Right kidney (tissue), 1 donor: ENCODE measurements at regions not wholly inside any gene's neighbourhood (a gene's known extent, or its start where the extent isn't known, plus 50 kb on each side); places are given as distances from the start of the nearest gene placed in this dataset.

ENCODE experiments used
- DNase-seq: peaks from one replicate; pipeline ENCODE4 v3.0.0-alpha.2; 2016

DNA sequence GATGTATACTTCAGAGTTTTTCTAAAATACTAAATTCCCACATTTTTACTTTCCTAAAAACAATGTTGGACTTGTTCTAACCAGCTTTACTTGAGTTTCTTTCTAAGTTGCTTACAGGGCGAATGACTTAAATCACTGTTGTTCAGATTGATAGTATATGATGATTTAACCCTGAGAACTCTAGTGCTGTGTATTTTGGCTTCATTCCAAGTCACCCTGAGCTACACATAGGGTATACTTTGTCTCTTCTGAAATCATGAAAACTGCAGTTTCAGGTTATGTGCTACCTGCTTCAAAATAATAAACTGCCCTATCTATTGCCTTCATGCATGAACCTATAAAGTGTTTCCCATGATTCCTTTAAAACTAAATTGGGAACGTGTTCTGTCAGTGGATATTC is 162.5 kb upstream of the PDE3A start:
- no peak for DNase-seq

DNA sequence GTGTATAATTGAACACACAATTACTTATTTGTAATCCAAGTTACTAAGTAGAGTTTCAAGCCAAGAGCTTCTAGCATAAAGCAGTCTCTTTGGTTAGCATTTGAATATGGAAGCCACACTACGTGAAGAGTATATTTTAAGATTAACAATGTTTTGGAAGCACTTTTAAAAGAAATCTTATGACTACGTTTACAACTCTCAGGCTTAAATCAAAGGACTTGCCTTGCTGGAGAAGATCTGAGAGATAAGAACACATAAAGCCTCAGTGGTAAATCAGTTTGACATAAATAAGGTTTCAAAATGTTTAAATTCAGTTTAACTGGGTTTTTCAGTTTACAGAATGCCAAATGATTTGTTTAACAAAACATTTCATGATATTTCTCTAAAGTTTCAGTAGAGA is 161.9 kb upstream of the PDE3A start:
- no peak for DNase-seq

DNA sequence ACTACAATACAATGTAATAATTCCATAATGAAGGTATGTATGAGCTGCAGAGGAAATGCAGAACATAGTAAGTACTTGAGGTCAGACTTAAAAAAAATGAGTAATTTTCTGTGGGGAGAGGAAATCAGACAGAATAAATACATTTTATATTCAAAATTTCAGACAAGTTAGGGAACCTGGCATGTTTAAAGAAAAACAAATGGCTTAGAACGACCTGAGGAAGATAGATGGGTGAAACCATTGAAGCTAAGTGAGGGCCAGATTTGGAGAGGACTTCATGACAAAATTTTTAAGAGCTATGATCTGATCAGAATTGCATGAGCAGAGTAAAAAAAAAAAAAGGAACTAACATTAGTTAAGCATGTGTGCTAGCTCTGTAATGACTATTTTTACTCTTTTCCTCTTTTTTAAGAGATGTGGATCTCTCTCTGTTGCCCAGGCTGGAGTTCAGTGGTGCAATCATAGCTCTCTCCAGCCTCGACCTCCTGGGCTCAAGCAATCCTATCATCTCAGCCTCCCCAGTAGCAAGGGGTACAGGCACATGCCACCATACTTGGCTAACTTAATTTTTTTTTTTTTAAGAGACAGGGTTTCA is 157.6 kb upstream of the PDE3A start:
- DNase-seq, result no peak

DNA sequence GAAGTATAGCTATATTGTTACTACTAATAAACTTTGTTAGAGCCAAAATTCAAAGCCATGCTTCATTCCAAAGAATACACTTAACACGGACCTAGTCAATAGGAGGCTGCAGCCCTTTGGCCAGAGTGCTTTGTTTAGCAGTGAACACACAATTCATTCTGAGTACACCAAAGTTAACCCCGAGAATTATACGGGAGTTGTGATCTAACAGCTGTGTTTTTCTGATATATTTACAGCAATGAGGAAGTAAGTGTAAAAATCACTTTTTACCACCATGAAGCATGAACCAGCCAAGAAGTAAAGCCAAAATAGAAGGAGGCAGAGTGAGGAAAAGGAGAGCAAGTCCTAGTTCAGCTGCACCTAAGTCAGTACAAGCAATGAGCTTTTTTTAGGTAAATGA is 156.8 kb upstream of the PDE3A start:
- no peak for DNase-seq

DNA sequence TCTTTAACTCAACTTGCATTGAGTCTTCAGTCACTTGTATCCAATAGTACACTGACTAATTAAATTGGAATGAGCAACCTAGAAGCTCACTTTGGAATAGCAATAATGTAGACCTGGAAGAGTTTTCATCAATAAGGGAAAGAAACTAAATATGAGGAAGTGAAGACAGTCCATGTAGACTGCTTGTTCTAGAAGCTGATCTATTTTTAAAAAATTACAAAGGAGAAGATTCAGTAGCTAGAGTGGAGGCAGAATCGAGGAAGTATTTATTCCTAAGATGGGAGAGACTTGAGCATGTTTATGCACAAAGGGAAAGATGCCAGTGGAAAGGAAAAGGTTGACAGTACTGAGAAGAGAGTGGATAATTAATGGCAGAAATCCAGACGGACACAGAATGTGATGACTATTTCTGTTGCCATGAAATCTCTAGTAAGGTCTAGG is 156.3 kb upstream of the PDE3A start:
- no peak for DNase-seq

DNA sequence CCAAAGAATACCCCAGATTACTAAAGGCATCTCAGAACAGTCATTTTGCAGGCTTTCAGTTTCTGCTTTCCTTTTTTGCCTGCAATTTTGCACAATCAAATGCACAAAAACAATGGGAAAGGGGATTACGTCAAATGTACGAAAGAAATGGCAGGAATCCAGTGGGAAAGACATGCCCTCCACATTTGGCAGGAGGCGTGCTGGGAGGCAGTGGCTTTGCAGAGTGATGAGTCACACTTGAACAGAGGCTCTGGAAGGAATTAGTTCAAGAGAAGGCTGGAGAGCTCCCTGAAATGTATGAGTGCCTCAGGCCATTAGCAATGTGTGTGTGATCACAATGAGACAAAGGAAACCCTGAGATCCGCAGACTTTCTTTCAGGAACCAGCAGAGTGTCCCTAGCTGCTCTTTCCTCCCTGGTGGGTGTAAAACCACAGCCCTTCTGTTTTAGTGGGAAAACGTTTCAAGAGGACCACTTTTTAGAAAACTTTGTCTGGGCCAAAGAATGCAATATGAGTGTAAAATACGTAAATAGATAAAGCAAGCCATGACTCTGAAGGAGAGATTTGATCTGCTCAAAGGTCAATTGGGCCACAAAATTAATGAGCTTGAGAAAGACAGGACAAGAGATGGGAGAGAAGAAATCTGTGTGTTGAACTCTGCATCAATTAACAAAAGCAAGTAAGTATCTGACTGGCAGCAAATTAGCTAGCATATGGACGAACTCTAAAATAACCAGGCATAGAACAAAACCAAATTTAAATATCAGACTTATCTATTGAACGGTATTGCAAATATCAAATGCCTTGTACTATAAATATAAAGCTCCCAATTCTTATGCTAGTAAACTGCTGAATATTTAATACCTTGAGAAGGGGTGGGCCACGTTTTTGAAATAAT is 155.4 kb upstream of the PDE3A start:
- DNase-seq, result peak; percentile 27

DNA sequence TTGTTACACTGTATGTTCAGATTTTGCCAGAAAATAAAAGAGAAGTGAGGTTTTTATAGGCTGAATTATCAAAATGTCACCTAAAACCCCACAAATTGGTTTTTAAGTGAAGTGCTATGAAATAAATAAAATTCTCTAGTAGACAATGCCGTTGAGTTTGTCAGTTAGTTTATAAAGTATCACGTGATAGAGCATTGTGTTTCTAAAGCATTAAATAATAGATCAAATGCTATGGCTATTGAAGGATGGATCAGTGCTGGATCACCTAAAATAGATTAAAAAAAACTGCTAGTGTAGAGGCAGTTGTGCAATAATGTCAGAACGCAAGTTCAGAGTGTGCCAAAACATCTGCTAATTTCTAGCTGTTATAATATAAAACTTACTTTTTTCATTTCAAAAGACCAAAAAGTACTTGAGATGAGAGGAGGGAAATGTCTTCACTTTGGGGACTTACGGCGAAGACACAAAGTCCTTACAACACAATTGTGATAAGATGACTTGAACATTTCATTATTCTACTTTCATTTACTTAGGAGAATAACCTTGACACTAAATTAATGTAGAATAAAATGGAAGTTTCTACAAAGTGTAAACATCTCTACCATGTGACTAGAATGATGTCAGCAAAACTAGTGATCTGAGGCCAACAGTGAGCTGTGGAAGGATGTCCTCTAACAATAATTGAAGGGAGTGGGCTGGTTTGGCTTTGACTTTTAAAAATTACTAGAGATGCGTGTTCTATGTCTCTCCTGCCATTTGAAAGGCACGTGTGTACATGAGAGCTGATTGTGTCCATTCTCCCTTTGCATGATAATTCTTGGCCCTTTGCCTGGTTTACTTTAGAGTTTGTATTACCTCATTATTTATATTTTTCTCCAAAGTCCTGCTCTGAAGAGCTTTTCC is 154.4 kb upstream of the PDE3A start:
- no peak for DNase-seq

DNA sequence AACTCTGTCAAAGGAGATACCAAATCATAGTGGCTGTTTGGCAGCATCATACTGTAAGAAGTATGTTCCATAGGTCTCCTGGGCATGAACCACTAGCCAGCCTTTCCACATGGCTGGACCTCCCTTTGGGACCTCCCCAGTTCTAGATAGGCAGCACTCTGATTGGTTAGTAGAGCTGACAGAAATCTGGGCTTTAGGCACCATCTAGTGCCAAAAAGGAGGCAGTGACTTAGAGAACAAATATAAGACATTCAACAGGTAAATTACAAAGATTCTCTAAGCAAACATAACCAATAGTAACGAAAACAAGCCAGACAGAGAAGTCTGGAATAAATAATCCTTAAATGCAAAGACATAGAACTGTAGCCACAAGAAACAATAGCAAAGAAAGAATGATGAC is 148.0 kb upstream of the PDE3A start:
- no peak for DNase-seq

DNA sequence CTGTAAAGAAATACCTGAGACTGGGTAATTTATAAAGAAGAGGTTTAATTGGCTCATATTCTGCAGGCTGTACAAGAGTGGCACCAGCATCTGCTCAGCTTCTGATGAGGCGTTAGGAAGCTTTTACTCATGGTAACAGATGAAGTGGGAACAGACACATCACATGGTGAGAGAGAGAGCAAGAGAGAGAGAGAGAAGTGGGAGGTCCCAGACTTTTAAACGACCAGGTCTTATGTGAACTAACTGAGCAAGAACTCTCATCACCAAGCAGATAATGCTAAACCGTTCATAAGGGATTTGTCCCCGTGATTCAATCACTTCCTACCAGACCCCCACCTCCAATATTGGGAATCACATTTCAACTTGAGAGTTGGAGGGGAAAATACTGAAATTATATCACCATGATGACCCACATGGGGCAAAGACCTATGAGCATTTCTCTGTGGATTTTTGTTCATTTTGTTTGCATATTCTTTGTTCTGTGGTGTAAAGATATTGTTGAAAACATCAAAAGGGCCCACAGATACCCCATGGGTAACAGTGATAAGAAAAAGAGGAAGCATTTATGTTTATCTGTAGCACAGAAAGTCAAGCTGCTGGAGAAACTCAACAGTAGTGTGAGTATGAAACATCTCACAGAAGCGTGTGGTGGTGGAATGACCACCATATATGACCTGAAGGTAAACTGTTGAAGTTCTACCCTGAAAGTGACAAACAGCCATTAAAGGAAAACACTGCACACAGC is 135.2 kb upstream of the PDE3A start:
- no peak for DNase-seq

DNA sequence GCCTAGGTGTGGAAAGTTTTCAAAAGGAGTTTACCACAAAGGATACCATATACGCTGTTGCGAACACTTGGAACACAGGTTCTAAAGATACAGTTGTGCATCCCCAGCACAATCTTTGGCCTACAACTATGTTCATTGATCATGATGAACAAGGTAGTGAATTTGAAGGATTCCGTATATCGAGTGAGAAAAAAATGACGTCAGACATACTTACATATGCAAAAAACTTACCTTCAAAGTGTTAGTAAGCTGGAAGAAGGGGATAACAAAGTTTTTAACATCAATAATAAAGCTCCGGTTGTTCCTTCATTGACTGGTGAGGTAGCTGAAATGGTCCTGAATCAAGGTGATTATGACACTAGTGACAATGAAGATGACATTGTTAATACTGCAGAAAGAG is 133.9 kb upstream of the PDE3A start:
- DNase-seq, result no peak

DNA sequence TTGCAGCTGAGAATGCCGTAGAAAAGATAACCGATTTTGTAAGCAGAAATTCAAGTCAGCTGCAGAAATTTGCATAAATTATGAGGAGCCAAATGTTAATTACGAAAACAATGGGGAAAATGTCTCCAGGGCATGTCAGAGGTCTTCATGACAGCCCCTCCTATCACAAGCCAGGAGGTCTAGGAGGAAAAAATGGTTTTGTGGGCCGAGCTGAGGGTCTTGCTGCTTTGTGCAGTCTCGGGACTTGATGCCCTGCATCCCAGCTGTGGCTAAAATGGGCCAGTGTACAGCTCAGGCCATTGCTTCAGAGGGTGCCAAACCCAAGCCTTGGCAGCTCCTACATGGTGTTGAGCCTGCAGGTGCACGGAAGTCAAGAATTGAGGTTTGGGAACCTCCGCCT is 131.2 kb upstream of the PDE3A start:
- DNase-seq, result no peak

DNA sequence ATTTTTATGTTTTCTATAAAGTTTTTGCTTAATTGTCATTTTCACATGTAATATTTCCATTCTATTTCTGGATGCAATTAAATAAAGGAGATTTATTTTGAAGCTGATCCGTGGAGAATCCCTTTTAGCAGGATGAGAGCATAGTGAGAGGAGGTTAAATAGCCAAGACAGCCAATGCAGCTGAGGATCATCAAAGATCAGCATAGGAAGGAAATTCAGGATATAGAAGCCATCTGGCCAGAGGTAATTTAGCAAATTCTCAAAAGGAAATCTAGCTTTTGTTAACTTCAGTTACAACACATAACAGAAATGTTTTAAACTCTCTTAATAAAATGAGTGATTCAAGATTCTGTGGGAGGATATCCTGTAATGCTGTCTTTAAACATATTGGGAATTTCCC is 122.8 kb upstream of the PDE3A start:
- DNase-seq, result no peak

DNA sequence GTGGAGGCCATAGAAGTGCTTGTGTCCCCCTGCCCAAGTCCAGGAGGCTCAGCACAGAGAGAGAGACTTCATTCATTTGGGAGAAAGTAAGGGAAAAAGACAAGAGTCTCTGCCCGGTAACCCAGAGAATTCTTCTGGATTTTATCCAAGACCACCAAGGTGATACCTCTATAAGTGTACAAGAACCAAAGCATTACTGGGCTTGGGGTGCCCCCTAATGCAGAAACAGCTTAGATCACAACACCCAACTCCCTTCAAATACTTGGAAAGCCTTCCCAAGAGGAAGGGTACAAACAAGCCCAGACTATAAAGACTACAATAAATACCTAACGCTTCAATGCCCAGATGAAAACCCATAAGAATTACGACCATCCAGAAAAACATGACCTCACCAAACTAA is 119.7 kb upstream of the PDE3A start:
- DNase-seq, result no peak

DNA sequence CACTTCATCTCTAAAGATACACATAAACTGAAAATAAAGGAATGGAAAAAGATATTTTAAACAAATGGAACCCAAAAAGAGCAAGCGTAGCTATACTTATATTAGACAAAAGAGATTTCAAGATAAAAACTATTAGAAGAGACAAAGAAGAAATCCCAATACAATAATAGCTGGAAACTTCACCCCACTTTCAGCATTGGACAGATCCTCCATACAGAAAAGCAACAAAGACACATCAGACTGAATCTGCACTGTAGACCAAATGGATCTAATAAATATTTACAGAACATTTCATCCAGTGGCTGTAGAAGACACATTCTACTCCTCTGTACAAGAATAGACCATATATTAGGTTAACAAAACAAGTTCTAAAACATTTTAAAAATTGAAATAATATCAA is 117.6 kb upstream of the PDE3A start:
- DNase-seq, result no peak

DNA sequence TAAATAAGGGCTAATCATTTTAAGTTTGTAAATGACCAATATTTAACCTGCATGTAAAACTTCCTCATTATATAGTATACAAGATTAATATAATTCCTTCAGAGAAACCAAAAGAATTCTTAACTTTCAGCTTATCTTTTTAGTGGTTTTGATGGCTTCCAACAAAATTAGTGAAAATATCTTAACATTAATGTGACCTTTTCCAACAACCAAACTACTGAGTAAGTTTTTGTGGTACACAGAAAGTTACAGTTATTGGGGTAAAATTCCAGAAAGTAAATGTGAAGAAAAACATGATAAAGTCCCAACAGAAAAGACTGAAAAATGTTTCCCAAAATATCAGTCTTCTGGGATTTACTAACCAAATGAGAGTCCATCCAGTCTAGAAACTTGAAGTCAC is 111.0 kb upstream of the PDE3A start:
- DNase-seq, result no peak

DNA sequence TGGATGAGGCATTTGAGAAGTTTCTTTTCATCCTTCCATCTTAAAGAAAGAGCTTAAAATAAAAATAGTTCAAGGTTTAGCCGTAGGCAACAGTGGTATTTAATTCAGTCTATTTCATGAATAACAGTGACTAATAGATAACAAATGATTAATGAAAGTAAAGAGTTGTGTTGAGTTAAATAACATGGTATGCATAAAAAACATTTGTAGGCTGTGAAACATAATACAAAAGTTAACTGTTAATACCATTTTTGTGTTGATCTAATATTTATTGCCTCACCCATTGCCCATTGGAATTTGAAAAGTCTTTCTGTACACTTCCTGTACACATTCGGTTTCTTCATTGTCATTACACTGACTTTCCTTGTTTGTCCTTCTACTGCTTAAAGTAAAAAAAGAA is 108.6 kb upstream of the PDE3A start:
- no peak for DNase-seq

DNA sequence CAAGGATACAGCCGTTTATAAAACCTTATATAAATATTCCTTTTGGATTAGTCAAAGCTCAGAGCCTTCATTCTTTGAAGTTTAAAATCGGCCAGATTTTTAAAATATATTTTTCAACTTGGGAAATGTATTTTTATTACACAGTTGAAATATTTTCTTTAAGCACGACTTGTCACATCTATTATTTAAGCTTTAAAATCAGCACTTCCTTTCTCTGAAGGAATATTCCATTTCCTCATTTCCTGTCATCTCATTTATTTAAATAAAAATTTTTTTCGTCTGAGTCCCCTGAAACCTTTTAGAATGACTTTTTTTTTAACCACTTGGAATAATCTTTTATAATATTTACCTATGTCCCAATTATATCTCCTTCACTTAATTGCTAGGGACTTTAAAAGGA is 107.5 kb upstream of the PDE3A start:
- DNase-seq, result no peak

DNA sequence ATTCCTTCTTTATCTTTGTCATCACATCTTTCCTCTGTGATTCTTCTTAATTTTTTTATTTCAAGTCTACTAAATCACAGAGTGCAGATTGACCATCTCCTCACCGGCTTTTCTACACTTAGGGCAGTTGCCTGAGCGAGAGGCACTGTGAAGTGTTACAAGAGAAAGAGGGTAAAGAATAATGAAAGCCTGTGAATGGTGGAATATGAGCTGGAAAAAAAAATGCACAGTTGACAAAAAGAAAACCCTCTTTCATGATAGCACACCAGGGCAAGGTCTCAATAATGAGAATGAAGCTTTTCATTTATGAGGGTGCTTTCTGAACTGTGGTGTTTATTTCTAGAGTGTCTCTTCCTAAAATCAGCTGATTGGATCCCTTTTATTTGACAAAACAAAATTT is 106.2 kb upstream of the PDE3A start:
- no peak for DNase-seq

DNA sequence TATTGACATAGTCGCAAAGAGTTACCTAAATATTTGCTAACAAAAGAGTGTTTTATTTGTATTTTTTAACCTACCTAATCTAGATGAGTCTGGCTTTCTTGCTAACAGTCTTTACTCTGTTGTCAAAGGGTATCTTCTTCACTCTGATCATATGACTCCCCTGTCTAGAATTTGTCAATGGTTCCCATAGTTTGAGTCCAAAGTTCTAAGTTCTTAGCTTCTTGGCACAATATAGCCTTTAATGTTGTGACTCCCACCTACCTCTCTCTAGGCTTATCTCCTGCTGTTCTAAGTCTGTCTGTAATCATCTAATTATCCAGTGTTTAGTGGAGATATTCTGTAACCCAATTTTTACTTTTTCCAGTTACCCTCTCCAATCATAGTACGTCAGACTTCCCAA is 104.3 kb upstream of the PDE3A start:
- no peak for DNase-seq

DNA sequence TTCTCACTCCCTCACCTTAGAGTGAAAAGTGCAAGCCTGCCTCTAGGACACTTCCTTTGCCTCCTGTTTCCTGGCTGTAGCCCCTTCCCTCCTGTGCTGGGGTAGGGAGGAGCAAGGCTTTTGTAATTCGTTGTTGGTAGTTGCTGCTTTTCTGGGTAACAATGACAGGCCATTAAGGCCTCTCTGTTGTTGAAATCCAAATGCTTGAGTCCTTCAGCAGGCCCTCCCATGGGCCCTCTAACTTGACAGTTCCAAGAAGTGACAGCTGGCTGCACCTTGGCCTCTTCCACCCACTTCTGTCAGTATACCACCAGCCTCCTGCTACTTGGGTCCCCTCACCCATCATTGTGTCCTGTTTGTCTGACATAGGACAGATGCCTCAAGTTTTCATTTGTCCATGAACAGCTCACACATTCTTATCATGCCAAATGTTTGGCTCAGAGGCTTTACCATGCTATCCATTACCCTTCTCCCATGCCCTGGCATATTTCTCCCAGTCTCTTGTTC is 103.7 kb upstream of the PDE3A start:
- DNase-seq, result no peak

DNA sequence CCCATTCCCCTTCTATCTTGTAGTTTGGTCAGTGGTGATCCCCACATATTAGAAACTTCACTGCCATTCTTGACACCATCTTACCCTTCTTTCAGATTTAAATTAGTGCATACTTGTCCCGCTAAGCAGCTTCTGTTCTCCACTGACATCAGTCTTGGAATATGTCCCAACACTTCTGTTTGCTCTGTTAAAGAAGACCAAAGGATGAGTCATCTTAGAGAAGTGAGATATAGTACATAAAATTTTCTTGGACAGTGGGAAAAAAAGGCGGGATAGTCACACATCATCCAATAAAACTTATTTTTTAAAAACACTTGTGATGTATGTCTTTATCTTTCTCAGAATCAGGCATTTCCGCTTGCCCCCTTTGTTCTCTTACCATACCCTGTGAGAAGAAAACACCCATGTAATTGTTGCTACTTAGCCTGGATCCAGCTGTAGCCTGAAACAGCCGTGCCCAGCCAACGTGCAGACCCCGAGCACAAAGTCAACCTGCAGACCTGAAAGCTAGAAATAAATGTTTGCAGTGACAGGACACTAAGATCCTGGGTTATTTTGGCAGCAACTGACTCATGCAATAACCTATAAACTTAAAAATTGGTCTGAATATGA is 100.1 kb upstream of the PDE3A start:
- no peak for DNase-seq

DNA sequence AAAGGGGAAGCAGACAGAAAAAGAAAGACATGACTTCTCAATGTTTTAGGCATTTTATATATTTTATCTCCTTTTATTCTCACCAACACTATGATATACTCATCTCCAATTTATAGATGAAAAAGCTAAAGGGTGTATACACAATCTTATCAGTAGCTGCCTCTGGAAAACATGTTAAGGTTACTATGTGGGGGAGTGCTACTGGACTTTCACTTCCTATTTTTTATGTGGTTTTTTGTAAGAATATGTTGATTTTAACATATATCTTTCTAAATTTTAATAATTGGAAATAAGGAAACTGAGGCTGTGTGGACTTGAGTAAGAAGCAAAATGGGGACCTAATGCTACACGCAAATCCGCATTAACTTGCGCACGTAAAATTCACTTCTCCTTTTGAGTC is 99.6 kb upstream of the PDE3A start:
- no peak for DNase-seq
